ENCODE measurements at regions not wholly inside any gene's neighbourhood (a gene's known extent, or its start where the extent isn't known, plus 50 kb on each side); places are given as distances from the start of the nearest gene placed in this dataset.

GRCh38 chr5:158413122-158413680 is 554.3 kb upstream of the CLINT1 start:
- Histone ChIP-seq H3K27ac (no peak overlapping the region), H3K27me3 (no peaks in the 10 kb centered on the region), H3K9me3 (no peaks in the 10 kb centered on the region), H3K36me3 (no peaks in the 10 kb centered on the region), H3K4me1 (peaks cover 0 to 11% of the 10 kb centered on the region in 2 donors), H3K4me3 (no peak overlapping the region)
- no peak for TF ChIP-seq CTCF (IDR thresholded peaks at IDR 0.05)
- no peak for DNase-seq (ENCODE audit: low spot score)

GRCh38 chr5:158410976-158411375 is 552.0 kb upstream of the CLINT1 start:
- Histone ChIP-seq H3K36me3 (no peaks in the 10 kb centered on the region), H3K27ac (no peak overlapping the region), H3K4me1 (peaks cover 0 to 11% of the 10 kb centered on the region in 2 donors), H3K27me3 (no peaks in the 10 kb centered on the region), H3K9me3 (no peaks in the 10 kb centered on the region), H3K4me3 (no peak overlapping the region)
- no peak for TF ChIP-seq CTCF (IDR thresholded peaks at IDR 0.05)
- no peak for DNase-seq (ENCODE audit: low spot score)

GRCh38 chr5:158409507-158409906 is 550.6 kb upstream of the CLINT1 start:
- TF ChIP-seq CTCF (IDR thresholded peaks at IDR 0.05): no peak
- no peaks in the 10 kb centered on the region for H3K9me3 ChIP-seq
- H3K27me3 ChIP-seq: no peaks in the 10 kb centered on the region
- no peak overlapping the region for H3K4me3 ChIP-seq
- H3K4me1 ChIP-seq: peaks cover 0 to 6% of the 10 kb centered on the region in 2 donors
- DNase-seq (ENCODE audit: low spot score): no peak
- no peak overlapping the region for H3K27ac ChIP-seq
- no peaks in the 10 kb centered on the region for H3K36me3 ChIP-seq

- H3K4me1 ChIP-seq: no peaks in the 10 kb centered on the region
- no peak for DNase-seq (ENCODE audit: low spot score)
- no peak overlapping the region for H3K27ac ChIP-seq
- H3K36me3 ChIP-seq: no peaks in the 10 kb centered on the region
- H3K4me3 ChIP-seq: no peak overlapping the region
- no peaks in the 10 kb centered on the region for H3K27me3 ChIP-seq
- TF ChIP-seq CTCF (IDR thresholded peaks at IDR 0.05): no peak
- peaks cover 0 to 10% of the 10 kb centered on the region in 2 donors for H3K9me3 ChIP-seq
Observed at GRCh38 chr5:158407824-158408195, 548.9 kb upstream of the CLINT1 start.

GRCh38 chr5:158406884-158407823 is 548.2 kb upstream of the CLINT1 start:
- H3K4me3 ChIP-seq: no peak overlapping the region
- H3K27me3 ChIP-seq: no peaks in the 10 kb centered on the region
- peaks cover 0 to 12% of the 10 kb centered on the region in 2 donors for H3K9me3 ChIP-seq
- no peak for TF ChIP-seq CTCF (IDR thresholded peaks at IDR 0.05)
- H3K27ac ChIP-seq: no peak overlapping the region
- no peak for DNase-seq (ENCODE audit: low spot score)
- no peaks in the 10 kb centered on the region for H3K36me3 ChIP-seq
- H3K4me1 ChIP-seq: no peaks in the 10 kb centered on the region
